BJ (cell line): ENCODE measurements at regions not wholly inside any gene's neighbourhood (a gene's known extent, or its start where the extent isn't known, plus 50 kb on each side); places are given as distances from the start of the nearest gene placed in this dataset.

Experiments used
- CTCF ChIA-PET: fragments of 350-600 bp; formaldehyde crosslinking; extraction: SDS; loops from one replicate; lab custom pipeline; 2021; ENCODE audit warnings: antibody characterized with exemption, inconsistent platforms; lab: Yijun Ruan, JAX
- POLR2A ChIA-PET: fragments of 300-600 bp; sonication (Branson Sonifier 250); formaldehyde crosslinking; extraction: SDS; loops from one replicate; lab custom pipeline; 2021; ENCODE audit warnings: antibody characterized with exemption; lab: Charles Lee
- DNase-seq: peaks from one replicate; pipeline ENCODE4 v3.0.0-alpha.2; 2011; ENCODE audit warnings: low read depth
- H3K27me3 ChIP-seq: 2 replicates; pipeline ENCODE4 v1.6.0; 2011; ENCODE audit warnings: low read length; ENCODE audit not compliant: control insufficient read depth, insufficient read depth
- H3K36me3 ChIP-seq: 2 replicates; pipeline ENCODE4 v1.5.1; 2011; ENCODE audit warnings: low read length; ENCODE audit not compliant: control insufficient read depth, insufficient read depth
- H3K4me3 ChIP-seq: 2 replicates; pipeline ENCODE4 v1.5.1; 2011; ENCODE audit warnings: low read depth, mild to moderate bottlenecking, control low read depth, low read length
- CTCF ChIP-seq: IDR thresholded peaks from 2 replicates; pipeline ENCODE4 v1.5.1; 2011; ENCODE audit warnings: low read depth, mild to moderate bottlenecking, control low read depth, inconsistent platforms, low read length, moderate library complexity; ENCODE audit not compliant: insufficient read depth

GRCh38 chr6:104484191-104484590, 375.5 kb downstream of the HACE1 start:
- ChIA-PET POLR2A (no interaction called here), CTCF (no interaction called here)
- Histone ChIP-seq H3K4me3 (no peak overlapping the region), H3K27me3 (no peaks in the 10 kb centered on the region), H3K36me3 (no peaks in the 10 kb centered on the region)
- DNase-seq = no peak
- TF ChIP-seq CTCF = no peak

- ChIA-PET CTCF (no interaction called here), POLR2A (no interaction called here)
- Histone ChIP-seq H3K36me3 (no peaks in the 10 kb centered on the region), H3K27me3 (no peaks in the 10 kb centered on the region), H3K4me3 (no peak overlapping the region)
- no peak; the same call in 1 of the 2 replicates for TF ChIP-seq CTCF
- no peak for DNase-seq
These were observed 376.4 kb downstream of the HACE1 start for GRCh38 chr6:104483225-104483834.

- CTCF ChIA-PET = interaction anchor here (1.2 kb wide), 1 partner anchor 10 kb away, joined by 4 read pairs; no protein-coding TSS in a partner anchor
- Histone ChIP-seq H3K4me3 (no peak overlapping the region), H3K27me3 (no peaks in the 10 kb centered on the region), H3K36me3 (no peaks in the 10 kb centered on the region)
- DNase-seq = no peak
- POLR2A ChIA-PET = no interaction called here
- no peak for TF ChIP-seq CTCF
These were observed 382.1 kb downstream of the HACE1 start for GRCh38 chr6:104477569-104477968.

GRCh38 chr6:104473021-104473429, 386.7 kb downstream of the HACE1 start:
- POLR2A ChIA-PET = no interaction called here
- Histone ChIP-seq H3K4me3 (no peak overlapping the region), H3K36me3 (no peaks in the 10 kb centered on the region), H3K27me3 (no peaks in the 10 kb centered on the region)
- no peak for DNase-seq
- CTCF ChIA-PET = no interaction called here
- no peak for TF ChIP-seq CTCF

GRCh38 chr6:104472021-104472901, 387.5 kb downstream of the HACE1 start:
- ChIA-PET POLR2A (no interaction called here), CTCF (no interaction called here)
- DNase-seq = no peak
- TF ChIP-seq CTCF = no peak
- Histone ChIP-seq H3K36me3 (no peaks in the 10 kb centered on the region), H3K27me3 (no peaks in the 10 kb centered on the region), H3K4me3 (no peak overlapping the region)
